ENCODE measurements at regions not wholly inside any gene's neighbourhood (a gene's known extent, or its start where the extent isn't known, plus 50 kb on each side); places are given as distances from the start of the nearest gene placed in this dataset.

- no peaks in the 10 kb centered on the region for H3K27me3 ChIP-seq (ENCODE audit: insufficient read depth, low read length)
- Mint-ChIP-seq H3K9me3 (ENCODE audit: unreplicated experiment) (no peaks in the 10 kb centered on the region), H3K27ac (ENCODE audit: unreplicated experiment) (no peak overlapping the region), H3K4me1 (ENCODE audit: low read depth, unreplicated experiment) (no peaks in the 10 kb centered on the region), H3K27me3 (ENCODE audit: low read depth, unreplicated experiment) (no peaks in the 10 kb centered on the region), H3K36me3 (ENCODE audit: low read depth, unreplicated experiment) (no peaks in the 10 kb centered on the region), H3K4me3 (ENCODE audit: unreplicated experiment) (no peak overlapping the region)
- DNase-seq (ENCODE audit: low read depth) (no peak), FAIRE-seq (no peak)
- no peak overlapping the region for H3K27ac ChIP-seq (ENCODE audit: low read depth, low read length)
- no peak overlapping the region for H2AFZ ChIP-seq (ENCODE audit: low read depth, low read length)
- no peaks in the 10 kb centered on the region for H3K9me3 ChIP-seq (ENCODE audit: insufficient read depth, low read depth, low read length)
- no peak overlapping the region for H3K9ac ChIP-seq (ENCODE audit: low read length)
- H3K36me3 ChIP-seq (ENCODE audit: insufficient read depth, low read length), result no peaks in the 10 kb centered on the region
- H3K79me2 ChIP-seq (ENCODE audit: insufficient read depth, low read length), result no peaks in the 10 kb centered on the region
- H4K20me1 ChIP-seq (ENCODE audit: insufficient read depth, low read length), result no peaks in the 10 kb centered on the region
- H3K4me1 ChIP-seq (ENCODE audit: insufficient read depth, low read length), result no peaks in the 10 kb centered on the region
- H3K4me2 ChIP-seq (ENCODE audit: low read length), result no peak overlapping the region
- no peak overlapping the region for H3K4me3 ChIP-seq (ENCODE audit: insufficient read depth, low read depth, low read length)
- no peak for TF ChIP-seq EZH2 (IDR thresholded peaks at IDR 0.05; ENCODE audit: insufficient read depth, low read length)
- no peak for TF ChIP-seq CTCF (IDR thresholded peaks at IDR 0.05; ENCODE audit: insufficient read depth, low read depth, low read length)
Measured at GRCh38 chr9:108016446-108016845, 526.9 kb upstream of the KLF4 start.

GRCh38 chr9:108015690-108016089, 526.1 kb upstream of the KLF4 start:
- H4K20me1 ChIP-seq (ENCODE audit: insufficient read depth, low read length), result no peaks in the 10 kb centered on the region
- no peak overlapping the region for H2AFZ ChIP-seq (ENCODE audit: low read depth, low read length)
- H3K4me3 Mint-ChIP-seq (ENCODE audit: unreplicated experiment), result no peak overlapping the region
- no peak overlapping the region for H3K4me2 ChIP-seq (ENCODE audit: low read length)
- FAIRE-seq (no peak), DNase-seq (ENCODE audit: low read depth) (no peak)
- H3K4me1 ChIP-seq (ENCODE audit: insufficient read depth, low read length), result no peaks in the 10 kb centered on the region
- H3K79me2 ChIP-seq (ENCODE audit: insufficient read depth, low read length), result no peaks in the 10 kb centered on the region
- no peaks in the 10 kb centered on the region for H3K9me3 ChIP-seq (ENCODE audit: insufficient read depth, low read depth, low read length)
- H3K4me3 ChIP-seq (ENCODE audit: insufficient read depth, low read depth, low read length), result no peak overlapping the region
- no peak overlapping the region for H3K27ac ChIP-seq (ENCODE audit: low read depth, low read length)
- H3K4me1 Mint-ChIP-seq (ENCODE audit: low read depth, unreplicated experiment), result no peaks in the 10 kb centered on the region
- H3K9ac ChIP-seq (ENCODE audit: low read length), result no peak overlapping the region
- H3K36me3 Mint-ChIP-seq (ENCODE audit: low read depth, unreplicated experiment), result no peaks in the 10 kb centered on the region
- H3K27me3 Mint-ChIP-seq (ENCODE audit: low read depth, unreplicated experiment), result no peaks in the 10 kb centered on the region
- no peaks in the 10 kb centered on the region for H3K36me3 ChIP-seq (ENCODE audit: insufficient read depth, low read length)
- no peaks in the 10 kb centered on the region for H3K9me3 Mint-ChIP-seq (ENCODE audit: unreplicated experiment)
- no peak for TF ChIP-seq EZH2 (IDR thresholded peaks at IDR 0.05; ENCODE audit: insufficient read depth, low read length)
- no peak for TF ChIP-seq CTCF (IDR thresholded peaks at IDR 0.05; ENCODE audit: insufficient read depth, low read depth, low read length)
- H3K27me3 ChIP-seq (ENCODE audit: insufficient read depth, low read length), result no peaks in the 10 kb centered on the region
- H3K27ac Mint-ChIP-seq (ENCODE audit: unreplicated experiment), result no peak overlapping the region

GRCh38 chr9:108014353-108014752, 524.8 kb upstream of the KLF4 start:
- H2AFZ ChIP-seq (ENCODE audit: low read depth, low read length), result no peak overlapping the region
- DNase-seq (ENCODE audit: low read depth), result no peak
- Mint-ChIP-seq H3K4me3 (ENCODE audit: unreplicated experiment) (no peak overlapping the region), H3K27me3 (ENCODE audit: low read depth, unreplicated experiment) (no peaks in the 10 kb centered on the region), H3K36me3 (ENCODE audit: low read depth, unreplicated experiment) (no peaks in the 10 kb centered on the region), H3K4me1 (ENCODE audit: low read depth, unreplicated experiment) (no peaks in the 10 kb centered on the region), H3K9me3 (ENCODE audit: unreplicated experiment) (no peaks in the 10 kb centered on the region), H3K27ac (ENCODE audit: unreplicated experiment) (no peak overlapping the region)
- no peaks in the 10 kb centered on the region for H3K27me3 ChIP-seq (ENCODE audit: insufficient read depth, low read length)
- no peak overlapping the region for H3K9ac ChIP-seq (ENCODE audit: low read length)
- H3K27ac ChIP-seq (ENCODE audit: low read depth, low read length), result no peak overlapping the region
- no peaks in the 10 kb centered on the region for H4K20me1 ChIP-seq (ENCODE audit: insufficient read depth, low read length)
- FAIRE-seq, result no peak
- no peaks in the 10 kb centered on the region for H3K9me3 ChIP-seq (ENCODE audit: insufficient read depth, low read depth, low read length)
- TF ChIP-seq EZH2 (IDR thresholded peaks at IDR 0.05; ENCODE audit: insufficient read depth, low read length) (no peak), CTCF (IDR thresholded peaks at IDR 0.05; ENCODE audit: insufficient read depth, low read depth, low read length) (no peak)
- no peaks in the 10 kb centered on the region for H3K36me3 ChIP-seq (ENCODE audit: insufficient read depth, low read length)
- no peak overlapping the region for H3K4me3 ChIP-seq (ENCODE audit: insufficient read depth, low read depth, low read length)
- no peaks in the 10 kb centered on the region for H3K79me2 ChIP-seq (ENCODE audit: insufficient read depth, low read length)
- H3K4me1 ChIP-seq (ENCODE audit: insufficient read depth, low read length), result no peaks in the 10 kb centered on the region
- no peak overlapping the region for H3K4me2 ChIP-seq (ENCODE audit: low read length)

Measured in astrocyte (in vitro differentiated cells and primary cell).